Trophoblast cell (in vitro differentiated cells and primary cell): ENCODE measurements at regions not wholly inside any gene's neighbourhood (a gene's known extent, or its start where the extent isn't known, plus 50 kb on each side); places are given as distances from the start of the nearest gene placed in this dataset.

Experiments
- DNase-seq, 2 donors: peaks; one replicate each; pipeline ENCODE4 v3.0.0-alpha.2; 2016
- H2AFZ ChIP-seq: 2 replicates; pipeline ENCODE4 v1.6.1; 2013; ENCODE audit warnings: low read length, moderate library complexity, mild to moderate bottlenecking; ENCODE audit not compliant: insufficient read depth, poor library complexity
- H2AK5ac ChIP-seq: 2 replicates; pipeline ENCODE4 v1.6.1; 2013; ENCODE audit warnings: mild to moderate bottlenecking, low read length
- H2BK120ac ChIP-seq: 2 replicates; pipeline ENCODE4 v1.6.1; 2013; ENCODE audit warnings: low read length, mild to moderate bottlenecking, moderate library complexity; ENCODE audit not compliant: insufficient read depth, poor library complexity
- H2BK12ac ChIP-seq: 2 replicates; pipeline ENCODE4 v1.6.1; 2013; ENCODE audit warnings: mild to moderate bottlenecking, low read length, moderate library complexity
- H2BK5ac ChIP-seq: 2 replicates; pipeline ENCODE4 v1.6.1; 2013; ENCODE audit warnings: low read length, low read depth, moderate library complexity, mild to moderate bottlenecking; ENCODE audit not compliant: poor library complexity
- H3K14ac ChIP-seq: 2 replicates; pipeline ENCODE4 v1.6.1; 2013; ENCODE audit warnings: mild to moderate bottlenecking, low read length
- H3K18ac ChIP-seq: 2 replicates; pipeline ENCODE4 v1.6.1; 2013; ENCODE audit warnings: mild to moderate bottlenecking, low read length
- H3K23ac ChIP-seq: 2 replicates; pipeline ENCODE4 v1.6.1; 2013; ENCODE audit warnings: low read length
- H3K27ac ChIP-seq: 2 replicates; pipeline ENCODE4 v1.5.1; 2013; ENCODE audit warnings: low read depth, mild to moderate bottlenecking, inconsistent platforms, low read length, moderate library complexity
- H3K27me3 ChIP-seq: 2 replicates; pipeline ENCODE4 v1.6.1; 2013; ENCODE audit warnings: inconsistent platforms, mild to moderate bottlenecking, low read length, moderate library complexity; ENCODE audit not compliant: insufficient read depth
- H3K36me3 ChIP-seq, 2 experiments: 1 replicate in 1 of 2; 2 replicates in 1 of 2; pipeline ENCODE4 v1.6.1; 2013; ENCODE audit warnings: low read length in 2 of 2, mild to moderate bottlenecking in 2 of 2, moderate library complexity in 1 of 2; ENCODE audit not compliant: insufficient read depth in 2 of 2, control insufficient read depth in 1 of 2
- H3K4ac ChIP-seq: 2 replicates; pipeline ENCODE4 v1.6.1; 2013; ENCODE audit warnings: low read depth, mild to moderate bottlenecking, low read length, moderate library complexity
- H3K4me1 ChIP-seq, 2 experiments: 1 replicate in 1 of 2; 2 replicates in 1 of 2; pipeline ENCODE4 v1.6.1; 2013; ENCODE audit warnings: low read length in 2 of 2, mild to moderate bottlenecking in 2 of 2, moderate library complexity in 1 of 2; ENCODE audit not compliant: insufficient read depth in 2 of 2, control insufficient read depth in 1 of 2
- H3K4me2 ChIP-seq: 2 replicates; pipeline ENCODE4 v1.6.1; 2013; ENCODE audit warnings: inconsistent platforms, mild to moderate bottlenecking, low read length, moderate library complexity
- H3K4me3 ChIP-seq: 2 replicates; pipeline ENCODE4 v1.5.1; 2013; ENCODE audit warnings: mild to moderate bottlenecking, low read depth, low read length, inconsistent platforms
- H3K79me1 ChIP-seq: one replicate; pipeline ENCODE4 v1.6.1; 2013; ENCODE audit warnings: low read length
- H3K79me2 ChIP-seq: 2 replicates; pipeline ENCODE4 v1.6.1; 2013; ENCODE audit warnings: low read length, mild to moderate bottlenecking; ENCODE audit not compliant: control insufficient read depth, insufficient read depth, poor library complexity
- H3K9ac ChIP-seq: 2 replicates; pipeline ENCODE4 v1.6.1; 2013; ENCODE audit warnings: mild to moderate bottlenecking, low read length
- H3K9me3 ChIP-seq: 2 replicates; pipeline ENCODE4 v1.6.1; 2013; ENCODE audit warnings: low read depth, mild to moderate bottlenecking, control low read depth, inconsistent platforms, low read length; ENCODE audit not compliant: insufficient read depth
- H4K12ac ChIP-seq: 2 replicates; pipeline ENCODE4 v1.6.1; 2013; ENCODE audit warnings: low read depth, mild to moderate bottlenecking, low read length, moderate library complexity
- H4K8ac ChIP-seq: 2 replicates; pipeline ENCODE4 v1.6.1; 2013; ENCODE audit warnings: low read depth, mild to moderate bottlenecking, low read length, moderate library complexity
- H4K91ac ChIP-seq: one replicate; pipeline ENCODE4 v1.6.1; 2013; ENCODE audit warnings: low read depth, mild to moderate bottlenecking, low read length, moderate library complexity
- WGBS: extraction: QIAGEN DNeasy Blood & Tissue Kit; methylation state at CpG from one replicate; pipeline ENCODE4 v1.1.7; 2013; ENCODE audit warnings: missing lambda C conversion rate; ENCODE audit not compliant: insufficient read length, insufficient coverage; ENCODE audit errors: extremely low coverage; 5-methylcytosine and 5-hydroxymethylcytosine counted together

GRCh38 chr6:144655376-144655775 is 370.2 kb downstream of the UTRN start:
- H3K23ac ChIP-seq = no peak overlapping the region
- H3K14ac ChIP-seq = no peak overlapping the region
- no peak overlapping the region for H4K8ac ChIP-seq
- DNase-seq = no peak
- H3K18ac ChIP-seq = no peak overlapping the region
- H2AK5ac ChIP-seq = no peak overlapping the region
- H3K4me1 ChIP-seq = peaks cover 0 to 2% of the 10 kb centered on the region in 2 experiments
- no peak overlapping the region for H2BK5ac ChIP-seq
- no peak overlapping the region for H4K12ac ChIP-seq
- H3K79me1 ChIP-seq = no peaks in the 10 kb centered on the region
- no peak overlapping the region for H2BK12ac ChIP-seq
- H3K79me2 ChIP-seq = no peaks in the 10 kb centered on the region
- no peak overlapping the region for H3K4me2 ChIP-seq
- no peaks in the 10 kb centered on the region for H3K27me3 ChIP-seq
- H2AFZ ChIP-seq = no peak overlapping the region
- H3K4ac ChIP-seq = no peak overlapping the region
- H3K4me3 ChIP-seq = no peak overlapping the region
- no peaks in the 10 kb centered on the region for H3K36me3 ChIP-seq
- no peak overlapping the region for H3K27ac ChIP-seq
- H2BK120ac ChIP-seq = no peak overlapping the region
- H3K9ac ChIP-seq = no peak overlapping the region
- H3K9me3 ChIP-seq = no peaks in the 10 kb centered on the region
- no peak overlapping the region for H4K91ac ChIP-seq
- WGBS = no CpG with 5 or more reads among the region's 1 CpG

GRCh38 chr6:144657691-144658090 is 372.6 kb downstream of the UTRN start:
- H3K79me1 ChIP-seq = no peaks in the 10 kb centered on the region
- no peak overlapping the region for H3K27ac ChIP-seq
- H2BK120ac ChIP-seq = no peak overlapping the region
- H3K79me2 ChIP-seq = no peaks in the 10 kb centered on the region
- no peak overlapping the region for H4K91ac ChIP-seq
- no peaks in the 10 kb centered on the region for H3K9me3 ChIP-seq
- H2AFZ ChIP-seq = no peak overlapping the region
- no peaks in the 10 kb centered on the region for H3K36me3 ChIP-seq
- no CpG with 5 or more reads among the region's 2 CpGs for WGBS
- no peak for DNase-seq
- H4K12ac ChIP-seq = no peak overlapping the region
- no peaks in the 10 kb centered on the region for H3K27me3 ChIP-seq
- no peak overlapping the region for H3K18ac ChIP-seq
- peaks cover 0 to 2% of the 10 kb centered on the region in 2 experiments for H3K4me1 ChIP-seq
- H2BK5ac ChIP-seq = no peak overlapping the region
- no peak overlapping the region for H3K23ac ChIP-seq
- H3K9ac ChIP-seq = no peak overlapping the region
- H3K14ac ChIP-seq = no peak overlapping the region
- H2BK12ac ChIP-seq = no peak overlapping the region
- H2AK5ac ChIP-seq = no peak overlapping the region
- no peak overlapping the region for H4K8ac ChIP-seq
- no peak overlapping the region for H3K4me2 ChIP-seq
- no peak overlapping the region for H3K4ac ChIP-seq
- H3K4me3 ChIP-seq = no peak overlapping the region

GRCh38 chr6:144659202-144660182 is 374.4 kb downstream of the UTRN start:
- Histone ChIP-seq H4K91ac (no peak overlapping the region), H2BK5ac (no peak overlapping the region), H3K9me3 (no peaks in the 10 kb centered on the region), H3K79me2 (no peaks in the 10 kb centered on the region), H3K18ac (no peak overlapping the region), H3K27ac (no peak overlapping the region), H2AFZ (no peak overlapping the region), H2BK120ac (no peak overlapping the region), H3K9ac (no peak overlapping the region), H3K36me3 (no peaks in the 10 kb centered on the region), H3K4me3 (no peak overlapping the region), H3K23ac (no peak overlapping the region), H4K8ac (no peak overlapping the region), H4K12ac (no peak overlapping the region), H3K4ac (no peak overlapping the region), H3K14ac (no peak overlapping the region), H3K4me2 (no peak overlapping the region), H2BK12ac (no peak overlapping the region), H3K27me3 (no peaks in the 10 kb centered on the region), H3K4me1 (peaks cover 0 to 7% of the 10 kb centered on the region in 2 experiments), H3K79me1 (no peaks in the 10 kb centered on the region), H2AK5ac (no peak overlapping the region)
- WGBS = no CpG with 5 or more reads among the region's 14 CpGs
- peak in 1 of 2 donors; percentile 18 for DNase-seq

GRCh38 chr6:144660561-144661115 is 375.5 kb downstream of the UTRN start:
- H4K8ac ChIP-seq = no peak overlapping the region
- no peak overlapping the region for H3K4ac ChIP-seq
- no peak overlapping the region for H4K91ac ChIP-seq
- no peak for DNase-seq
- no peak overlapping the region for H2AFZ ChIP-seq
- H3K18ac ChIP-seq = no peak overlapping the region
- peaks cover 0 to 7% of the 10 kb centered on the region in 2 experiments for H3K4me1 ChIP-seq
- no peak overlapping the region for H2BK120ac ChIP-seq
- H3K4me2 ChIP-seq = no peak overlapping the region
- no peak overlapping the region for H2BK5ac ChIP-seq
- peak overlapping the region; percentile 53 for H3K9ac ChIP-seq
- WGBS = no CpG with 5 or more reads among the region's 7 CpGs
- no peak overlapping the region for H3K23ac ChIP-seq
- H3K36me3 ChIP-seq = no peaks in the 10 kb centered on the region
- H3K27me3 ChIP-seq = no peaks in the 10 kb centered on the region
- no peak overlapping the region for H3K14ac ChIP-seq
- no peak overlapping the region for H4K12ac ChIP-seq
- no peaks in the 10 kb centered on the region for H3K9me3 ChIP-seq
- H3K79me2 ChIP-seq = no peaks in the 10 kb centered on the region
- no peak overlapping the region for H2AK5ac ChIP-seq
- no peak overlapping the region for H3K4me3 ChIP-seq
- no peak overlapping the region for H2BK12ac ChIP-seq
- no peak overlapping the region for H3K27ac ChIP-seq
- no peaks in the 10 kb centered on the region for H3K79me1 ChIP-seq
